Lower lobe of right lung (tissue), 2 donors: ENCODE measurements at regions not wholly inside any gene's neighbourhood (a gene's known extent, or its start where the extent isn't known, plus 50 kb on each side); places are given as distances from the start of the nearest gene placed in this dataset.

Experiments
- ATAC-seq, 2 donors: fragments of 200-7000 bp; cut with Tn5 transposase; one replicate each; pipeline ENCODE4 v1.9.1; 2020 to 2022; ENCODE audit warnings: mild to moderate bottlenecking in 2 of 2, moderate library complexity in 2 of 2
- DNase-seq: peaks from one replicate; pipeline ENCODE4 v3.0.0-alpha.2; 2020
- H3K27ac ChIP-seq: fragments of 200-600 bp; one replicate; pipeline ENCODE4 v1.8.0; 2022
- H3K27me3 ChIP-seq: fragments of 200-600 bp; one replicate; pipeline ENCODE4 v1.8.0; 2022; ENCODE audit warnings: low read depth
- H3K36me3 ChIP-seq: fragments of 200-600 bp; one replicate; pipeline ENCODE4 v1.8.0; 2022; ENCODE audit warnings: mild to moderate bottlenecking
- H3K4me1 ChIP-seq: fragments of 200-600 bp; one replicate; pipeline ENCODE4 v1.8.0; 2022
- H3K4me3 ChIP-seq: fragments of 200-600 bp; one replicate; pipeline ENCODE4 v1.8.0; 2022; ENCODE audit warnings: mild to moderate bottlenecking
- H3K9me3 ChIP-seq: fragments of 200-600 bp; one replicate; pipeline ENCODE4 v1.8.0; 2022
- CTCF ChIP-seq: fragments of 200-600 bp; IDR thresholded peaks from one replicate; pipeline ENCODE4 v1.8.0; 2022; ENCODE audit warnings: antibody characterized with exemption, mild to moderate bottlenecking
- intact Hi-C: fragments of 100-400 bp; cut with DNase I; formaldehyde crosslinking; loops from one replicate; pipeline ENCODE4 v1.11.0; 2022
- donor health status: DM: no; HTN: yes; CAD: no; lungs with severe emphysema.

- no peaks in the 10 kb centered on the region for H3K27me3 ChIP-seq
- no peak for DNase-seq
- no peaks in the 10 kb centered on the region for H3K4me1 ChIP-seq
- H3K36me3 ChIP-seq, result no peaks in the 10 kb centered on the region
- H3K27ac ChIP-seq, result no peak overlapping the region
- intact Hi-C loops, result no loop called here
- no peak for ATAC-seq
- no peak overlapping the region for H3K4me3 ChIP-seq
- no peak for TF ChIP-seq CTCF
- no peaks in the 10 kb centered on the region for H3K9me3 ChIP-seq
Observed at GRCh38 chr6:168926306-168926705, 327.3 kb downstream of the THBS2 start.

GRCh38 chr6:168925671-168926070 lies 328.0 kb downstream of the THBS2 start:
- no peaks in the 10 kb centered on the region for H3K27me3 ChIP-seq
- intact Hi-C loops, result no loop called here
- TF ChIP-seq CTCF, result no peak
- no peak for ATAC-seq
- no peaks in the 10 kb centered on the region for H3K9me3 ChIP-seq
- DNase-seq, result no peak
- H3K4me3 ChIP-seq, result no peak overlapping the region
- no peaks in the 10 kb centered on the region for H3K36me3 ChIP-seq
- no peak overlapping the region for H3K27ac ChIP-seq
- no peaks in the 10 kb centered on the region for H3K4me1 ChIP-seq

- DNase-seq (no peak), ATAC-seq (no peak)
- no peaks in the 10 kb centered on the region for H3K27me3 ChIP-seq
- TF ChIP-seq CTCF, result no peak
- no peaks in the 10 kb centered on the region for H3K36me3 ChIP-seq
- H3K4me3 ChIP-seq, result no peak overlapping the region
- H3K4me1 ChIP-seq, result no peaks in the 10 kb centered on the region
- intact Hi-C loops, result no loop called here
- H3K9me3 ChIP-seq, result no peaks in the 10 kb centered on the region
- H3K27ac ChIP-seq, result no peak overlapping the region
Observed at GRCh38 chr6:168923171-168923570, 330.5 kb downstream of the THBS2 start.

GRCh38 chr6:168922436-168922835 lies 331.2 kb downstream of the THBS2 start:
- H3K36me3 ChIP-seq, result no peaks in the 10 kb centered on the region
- no peaks in the 10 kb centered on the region for H3K27me3 ChIP-seq
- no peaks in the 10 kb centered on the region for H3K4me1 ChIP-seq
- H3K27ac ChIP-seq, result no peak overlapping the region
- H3K9me3 ChIP-seq, result no peaks in the 10 kb centered on the region
- intact Hi-C loops, result no loop called here
- ATAC-seq, result no peak
- TF ChIP-seq CTCF, result no peak
- no peak overlapping the region for H3K4me3 ChIP-seq
- no peak for DNase-seq

- Histone ChIP-seq H3K27ac (no peak overlapping the region), H3K4me3 (no peak overlapping the region), H3K4me1 (no peaks in the 10 kb centered on the region), H3K36me3 (no peaks in the 10 kb centered on the region), H3K9me3 (no peaks in the 10 kb centered on the region), H3K27me3 (no peaks in the 10 kb centered on the region)
- TF ChIP-seq CTCF, result no peak
- no peak for ATAC-seq
- DNase-seq, result no peak
- intact Hi-C loops, result no loop called here
Observed at GRCh38 chr6:168920289-168920688, 333.4 kb downstream of the THBS2 start.
